ENCODE measurements at regions not wholly inside any gene's neighbourhood (a gene's known extent, or its start where the extent isn't known, plus 50 kb on each side); places are given as distances from the start of the nearest gene placed in this dataset.
"Not testable (repeated sequence)": the region's sequence is repeated elsewhere in the genome, so short reads cannot be mapped to it uniquely, and the experiment has no call there.

DNA sequence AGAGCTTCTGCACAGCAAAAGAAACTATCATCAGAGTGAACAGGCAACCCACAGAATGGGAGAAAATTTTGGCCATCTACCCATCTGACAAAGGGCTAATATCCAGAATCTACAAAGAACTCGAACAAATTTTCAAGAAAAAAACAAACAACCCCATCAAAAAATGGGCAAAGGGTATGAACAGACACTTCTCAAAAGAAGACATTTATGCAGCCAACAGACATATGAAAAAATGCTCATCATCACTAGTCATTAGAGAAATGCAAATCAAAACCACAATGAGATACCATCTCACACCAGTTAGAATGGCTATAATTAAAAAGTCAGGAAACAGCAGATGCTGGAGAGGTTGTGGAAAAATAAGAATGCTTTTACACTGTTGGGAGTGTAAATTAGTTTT, 340.6 kb downstream of the TFAP2B start:
- DNase-seq: not testable (repeated sequence)

DNA sequence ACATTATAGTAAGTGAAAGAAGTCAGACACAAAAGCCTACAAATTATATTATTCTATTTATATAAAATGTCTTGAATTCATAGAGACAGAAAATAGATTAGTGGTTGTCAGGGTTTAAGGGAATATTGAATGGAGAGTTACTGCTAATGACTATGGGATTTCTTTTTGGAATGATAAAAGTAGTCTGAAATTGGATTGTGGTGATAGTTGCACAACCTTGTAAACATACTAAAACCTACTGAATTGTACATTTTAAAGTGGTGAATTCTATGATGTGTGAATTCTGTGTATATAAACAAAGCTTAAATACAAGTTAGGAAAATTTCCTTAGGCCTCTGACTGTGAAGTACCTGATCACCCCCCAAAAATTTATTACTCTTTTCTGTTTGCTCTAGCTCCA, 343.1 kb downstream of the TFAP2B start:
- DNase-seq: no peak

DNA sequence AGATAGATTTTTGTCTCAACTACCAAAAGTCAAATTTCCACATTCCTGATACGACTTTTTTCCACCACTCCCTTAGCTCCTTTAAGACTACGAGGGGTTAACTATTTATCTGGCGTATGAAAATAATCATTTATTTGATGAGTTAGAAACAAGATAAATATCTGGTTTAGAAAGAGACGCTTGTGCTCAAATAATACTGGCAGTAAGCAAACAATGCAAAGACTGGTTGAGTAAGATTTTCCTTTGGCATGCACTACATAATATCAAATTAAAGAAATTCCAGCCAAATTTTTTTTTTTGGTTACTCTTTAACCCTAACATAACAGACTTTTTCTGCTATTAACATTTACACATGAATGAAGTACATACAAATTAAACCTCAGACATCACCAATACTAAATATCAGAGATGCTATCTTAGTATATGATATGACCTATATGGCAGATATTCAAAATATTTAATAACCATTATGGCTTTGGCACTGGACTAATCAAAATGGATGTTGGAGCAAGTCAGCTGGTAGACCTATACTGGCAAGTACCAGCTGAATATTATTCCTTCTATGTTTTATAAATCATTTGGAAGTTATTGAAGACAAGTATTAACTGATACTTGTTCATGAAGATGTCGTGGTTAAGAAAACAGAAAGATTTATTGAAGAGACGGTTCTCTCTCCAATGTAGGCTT, 345.3 kb downstream of the TFAP2B start:
- DNase-seq: no peak

DNA sequence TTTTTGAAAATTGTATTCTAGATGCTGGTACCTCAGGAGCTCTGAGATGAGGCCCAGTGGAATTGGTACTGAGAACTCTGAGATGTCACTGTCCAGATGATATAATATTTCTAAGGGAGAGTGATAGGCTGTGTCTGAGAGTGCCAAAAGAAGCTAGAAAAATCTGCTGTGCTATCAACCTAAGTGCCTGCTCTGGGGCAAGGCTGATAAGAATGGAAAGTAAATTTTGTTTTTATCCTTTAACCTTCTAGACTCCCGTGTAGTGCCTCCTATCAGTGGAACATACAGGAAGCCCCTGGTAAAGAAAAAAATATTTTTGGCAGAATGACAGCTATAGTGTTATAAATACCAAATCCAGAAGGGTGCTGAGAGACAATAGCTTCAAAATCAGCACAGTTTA, 348.2 kb downstream of the TFAP2B start:
- no peak for DNase-seq

DNA sequence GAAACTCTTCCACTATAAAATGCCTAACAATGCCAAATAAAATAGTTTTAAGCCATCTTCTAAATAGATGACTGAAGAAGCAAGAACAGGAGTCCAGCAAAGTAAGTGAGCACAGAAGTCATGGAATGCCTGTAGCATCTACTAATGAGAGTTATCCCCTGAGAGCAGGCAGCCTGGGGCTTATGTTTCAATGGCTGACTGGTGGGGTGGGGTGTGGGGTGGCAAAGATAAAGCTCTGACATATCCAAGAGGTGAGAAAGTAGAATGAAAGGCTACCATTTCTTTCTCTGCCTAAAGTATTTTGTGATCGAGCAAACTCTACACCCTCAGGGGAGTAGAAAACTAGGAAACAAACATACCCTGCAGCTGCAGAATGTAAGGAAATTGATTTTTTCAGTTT, 348.8 kb downstream of the TFAP2B start:
- DNase-seq: no peak

DNA sequence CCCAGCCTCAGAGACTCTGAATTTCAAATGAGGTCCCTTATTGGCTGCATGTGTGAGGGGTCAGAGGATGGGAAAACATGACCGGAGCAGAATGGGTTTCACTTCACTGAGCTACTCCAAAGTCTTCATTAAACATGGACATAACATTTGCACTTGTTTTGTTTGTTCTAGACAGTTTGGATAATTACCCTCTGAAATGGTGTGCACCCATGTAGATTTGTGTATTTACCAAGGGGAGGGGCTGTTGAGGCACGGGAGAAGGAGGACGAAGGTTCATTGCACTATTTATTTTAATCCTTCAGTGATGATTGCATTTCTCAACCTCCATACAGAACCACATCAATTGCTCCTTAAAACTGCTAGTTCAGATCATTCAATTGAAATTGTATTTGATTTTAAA, 364.2 kb downstream of the TFAP2B start:
- DNase-seq: no peak

DNA sequence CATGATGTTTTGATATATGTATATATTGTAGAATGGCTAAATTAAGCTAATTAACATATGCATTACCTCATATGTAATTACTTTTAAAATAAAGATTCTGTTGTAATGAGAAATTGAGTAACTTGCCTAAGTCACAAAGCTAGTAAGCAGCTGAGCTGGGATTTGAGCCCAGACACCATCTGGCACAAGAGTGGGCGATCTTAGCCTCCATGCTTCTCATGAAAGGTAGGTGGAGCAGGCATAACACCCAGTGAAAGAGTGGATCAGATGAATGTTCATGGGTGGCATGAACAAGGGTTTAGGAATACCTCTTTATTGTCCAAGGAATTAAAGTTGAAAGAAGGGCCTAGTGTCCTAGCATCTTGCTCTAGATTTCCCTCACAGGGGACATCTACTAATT, 365.4 kb downstream of the TFAP2B start:
- no peak for DNase-seq

DNA sequence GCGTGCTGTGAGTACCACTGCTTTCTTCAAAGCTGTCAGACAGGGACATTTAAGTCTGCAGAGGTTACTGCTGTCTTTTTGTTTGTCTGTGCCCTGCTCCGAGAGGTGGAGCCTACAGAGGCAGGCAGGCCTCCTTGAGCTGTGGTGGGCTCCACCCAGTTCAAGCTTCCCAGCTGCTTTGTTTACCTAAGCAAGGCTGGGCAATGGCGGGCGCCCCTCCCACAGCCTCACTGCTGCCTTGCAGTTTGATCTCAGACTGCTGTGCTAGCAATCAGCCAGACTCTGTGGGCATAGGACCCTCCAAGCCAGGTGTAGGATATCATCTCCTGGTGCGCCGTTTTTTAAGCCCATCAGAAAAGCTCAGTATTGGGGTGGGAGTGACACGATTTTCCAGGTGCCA, 374.5 kb downstream of the TFAP2B start:
- not testable (repeated sequence) for DNase-seq

DNA sequence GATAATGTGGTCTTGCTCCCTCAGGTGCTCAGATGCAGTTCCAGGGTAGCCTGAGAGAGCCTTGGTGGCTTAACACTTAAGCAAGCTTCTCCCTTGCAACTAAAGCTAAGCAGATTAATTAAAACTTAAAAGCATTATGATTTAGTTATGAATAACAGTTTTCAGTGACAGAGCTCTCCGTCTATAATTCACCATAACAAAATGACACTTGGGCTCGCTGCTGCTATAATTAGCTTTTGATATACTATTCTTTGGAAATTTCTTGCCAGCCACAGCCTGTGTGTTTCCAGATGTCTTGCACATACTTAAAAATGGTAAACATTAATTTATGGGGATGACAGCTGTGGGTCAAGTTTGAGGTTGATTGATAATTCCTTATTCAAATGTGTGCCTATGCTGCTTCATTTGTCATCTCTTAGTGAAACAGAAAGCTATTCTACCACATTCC, 380.5 kb downstream of the TFAP2B start:
- DNase-seq: no peak

DNA sequence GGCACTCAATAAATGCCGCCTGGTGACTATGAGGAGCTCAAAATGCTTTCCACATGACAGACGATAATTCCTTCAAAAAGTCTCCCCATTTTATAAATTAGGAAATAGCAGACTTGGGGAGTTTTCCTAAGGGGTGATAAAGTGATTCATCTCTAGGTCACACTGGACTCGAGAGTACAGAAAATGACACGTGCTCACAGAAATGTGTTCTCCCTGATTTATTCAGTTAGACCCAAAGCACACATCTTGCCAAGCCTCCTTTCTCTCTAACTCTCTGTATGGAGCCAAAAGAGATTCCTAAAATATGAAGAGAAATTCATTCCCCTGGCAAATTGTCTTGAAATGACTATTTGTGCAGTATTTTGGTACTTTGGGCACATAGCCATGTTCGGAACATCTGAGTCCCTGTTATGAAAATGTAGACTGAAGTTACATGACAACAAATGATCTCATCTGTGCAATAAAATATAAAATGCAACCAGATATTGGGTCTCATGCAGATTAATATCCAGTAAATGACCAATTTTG, 381.1 kb downstream of the TFAP2B start:
- DNase-seq: no peak

DNA sequence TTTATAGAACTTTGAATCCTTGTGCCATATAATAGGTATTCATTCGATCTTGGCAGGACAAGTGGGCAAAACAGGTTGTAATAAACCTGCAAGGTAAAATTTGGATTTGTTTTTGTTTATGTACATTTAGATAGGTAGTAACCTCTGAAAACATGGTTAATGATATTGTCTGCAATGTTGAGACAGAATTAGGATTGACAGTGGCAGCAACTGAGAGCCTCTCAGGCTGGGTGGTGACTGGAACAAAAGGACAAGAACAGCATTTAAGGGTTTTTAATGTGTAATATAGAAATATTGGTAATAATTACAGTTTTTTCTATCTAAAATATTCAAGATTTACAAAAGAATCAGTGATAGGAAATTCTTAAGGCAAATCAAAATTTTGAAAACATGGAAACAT, 382.0 kb downstream of the TFAP2B start:
- no peak for DNase-seq

DNA sequence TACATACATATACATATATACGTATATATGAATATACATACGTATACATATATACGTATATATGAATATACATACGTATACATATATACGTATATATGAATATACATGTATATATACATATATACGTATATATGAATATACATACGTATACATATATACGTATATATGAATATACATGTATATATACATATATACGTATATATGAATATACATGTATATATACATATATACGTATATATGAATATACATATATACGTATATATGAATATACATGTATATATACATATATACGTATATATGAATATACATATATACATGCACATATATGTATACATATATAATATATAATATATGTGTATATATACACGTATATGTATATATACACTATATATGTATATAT, 384.0 kb downstream of the TFAP2B start:
- not testable (repeated sequence) for DNase-seq

DNA sequence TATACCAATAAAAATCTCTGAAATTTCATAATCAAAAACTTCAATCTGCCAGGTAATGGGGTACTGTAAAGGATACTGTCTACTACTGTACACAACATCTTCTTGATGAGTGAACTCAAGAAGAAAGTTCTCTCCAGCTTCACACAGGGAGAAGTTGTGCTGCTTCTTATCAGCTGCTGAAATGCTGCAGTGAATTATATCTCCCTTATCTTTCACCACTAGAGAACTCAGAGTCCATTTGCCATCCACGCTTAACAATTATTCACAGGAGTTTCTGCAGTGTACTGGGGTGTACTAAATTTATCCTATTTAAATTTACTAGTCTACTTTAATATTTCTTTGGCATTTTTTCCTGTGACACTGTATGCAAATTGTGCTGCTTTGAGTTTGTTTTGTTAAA, 384.8 kb downstream of the TFAP2B start:
- no peak for DNase-seq

DNA sequence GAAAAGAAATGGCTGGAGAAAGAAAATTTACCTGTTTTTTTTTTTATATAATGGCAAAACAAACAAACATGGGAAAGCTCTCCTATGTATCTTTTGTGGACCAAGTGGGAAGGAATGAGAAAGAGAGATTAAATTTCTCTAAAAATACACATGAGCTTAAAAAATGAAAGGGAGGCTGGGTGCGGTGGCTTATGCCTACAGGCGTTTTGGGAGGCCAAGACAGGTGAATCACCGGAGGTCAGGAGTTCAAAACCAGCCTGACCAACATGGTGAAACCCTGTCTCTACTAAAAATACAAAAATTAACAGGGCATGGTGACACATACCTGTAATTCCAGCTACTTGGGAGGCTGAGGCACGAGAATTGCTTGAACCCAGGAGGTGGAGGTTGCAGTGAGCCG, 388.0 kb downstream of the TFAP2B start:
- DNase-seq: not testable (repeated sequence)

DNA sequence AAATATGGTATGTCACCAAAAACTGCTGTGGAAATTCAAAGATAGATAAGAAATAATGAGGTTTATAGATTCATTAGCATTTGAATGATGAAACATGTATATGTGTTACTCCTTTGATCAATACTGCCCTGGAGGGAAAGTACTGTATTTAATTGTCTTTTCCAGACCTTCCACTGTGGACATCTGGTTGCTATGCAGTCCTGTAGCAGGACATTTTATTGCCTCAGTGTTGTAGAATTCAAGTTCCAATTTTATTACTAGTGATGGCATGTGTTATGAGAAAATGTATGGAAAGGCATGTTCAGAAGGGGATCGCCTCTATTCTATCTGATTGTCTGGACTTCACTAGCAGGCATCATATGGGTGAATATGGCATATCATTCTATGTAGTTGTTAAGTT, 391.0 kb downstream of the TFAP2B start:
- no peak for DNase-seq

DNA sequence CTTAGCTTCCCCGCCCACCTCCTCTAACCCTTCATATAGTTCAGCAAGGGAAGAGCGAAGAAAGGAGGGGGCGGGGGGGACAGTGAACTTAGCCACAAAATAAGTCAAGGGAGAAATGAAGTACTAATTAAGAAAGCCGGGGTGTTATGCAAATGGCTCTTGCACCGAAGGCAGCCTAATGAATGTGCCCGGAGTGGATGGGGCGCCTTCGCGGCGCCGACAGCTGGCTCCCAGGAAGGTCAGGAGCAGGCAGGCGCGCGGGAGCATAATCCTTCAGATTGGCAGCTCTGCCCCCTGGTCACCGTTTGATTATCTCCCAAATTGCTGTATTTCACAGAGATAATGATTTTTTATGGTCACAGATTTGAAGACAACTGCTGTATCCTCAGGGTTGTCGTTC, 395.1 kb downstream of the TFAP2B start:
- DNase-seq: no peak

DNA sequence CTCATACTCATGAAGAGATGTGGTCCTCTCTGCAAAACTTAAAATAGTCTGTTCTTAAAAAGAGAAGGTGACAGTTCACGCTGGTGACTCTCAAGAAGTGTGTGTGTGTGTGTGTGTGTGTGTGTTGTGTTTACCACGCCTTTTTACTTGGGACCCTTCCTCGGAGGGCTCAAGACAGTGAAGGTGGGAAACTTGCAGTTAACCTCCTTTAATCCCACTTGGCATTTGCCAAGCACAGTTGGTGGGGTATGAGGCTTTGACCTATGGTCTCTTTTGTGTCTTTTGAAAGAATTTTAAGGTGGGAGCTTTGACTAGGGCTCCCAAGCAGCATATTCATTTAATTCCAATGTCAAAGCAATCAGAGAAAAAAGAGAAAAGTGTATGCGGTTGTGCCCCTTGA, 395.8 kb downstream of the TFAP2B start:
- DNase-seq: no peak

DNA sequence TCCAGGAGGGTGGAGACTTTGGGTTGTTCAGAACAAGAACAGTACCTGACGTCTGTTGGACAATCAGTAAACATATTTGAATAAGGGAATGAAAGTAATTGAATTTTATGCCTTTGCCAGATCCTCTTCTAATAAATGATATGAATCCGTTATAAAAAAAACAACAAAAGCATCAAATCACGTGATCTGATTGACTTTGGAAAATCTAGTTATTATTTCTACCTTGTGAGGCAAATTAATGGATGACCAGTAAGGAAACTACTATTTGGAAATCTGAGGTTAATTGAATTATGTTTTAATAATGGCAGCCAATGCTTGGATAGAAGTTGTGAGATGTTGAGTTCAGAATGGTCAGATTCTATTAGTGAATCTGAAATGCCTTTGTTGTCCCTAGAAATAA, 399.5 kb downstream of the TFAP2B start:
- no peak for DNase-seq

DNA sequence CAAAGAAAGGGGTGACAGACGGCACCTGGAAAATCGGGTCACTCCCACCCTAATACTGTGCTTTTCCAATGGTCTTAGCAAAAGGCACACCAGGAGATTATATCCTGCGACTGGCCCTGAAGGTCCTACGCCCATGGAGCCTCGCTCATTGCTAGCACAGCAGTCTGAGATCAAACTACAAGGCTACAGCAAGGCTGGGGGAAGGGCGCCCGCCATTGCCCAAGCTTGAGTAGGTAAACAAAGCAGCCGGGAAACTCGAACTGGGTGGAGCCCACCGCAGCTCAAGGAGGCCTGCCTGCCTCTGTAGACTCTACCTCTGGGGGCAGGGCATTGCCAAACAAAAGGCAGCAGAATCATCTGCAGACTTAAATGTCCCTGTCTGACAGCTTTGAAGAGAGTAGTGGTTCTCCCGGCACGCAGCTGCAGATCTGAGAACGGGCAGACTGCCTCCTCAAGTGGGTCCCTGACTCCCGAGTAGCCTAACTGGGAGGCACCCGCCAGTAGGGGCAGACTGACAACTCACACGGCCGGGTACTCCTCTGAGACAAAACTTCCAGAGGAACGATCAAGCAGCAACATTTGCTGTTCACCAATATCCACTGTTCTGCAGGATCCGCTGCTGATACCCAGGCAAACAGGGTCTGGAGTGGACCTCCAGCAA, 406.0 kb downstream of the TFAP2B start:
- DNase-seq: not testable (repeated sequence)

DNA sequence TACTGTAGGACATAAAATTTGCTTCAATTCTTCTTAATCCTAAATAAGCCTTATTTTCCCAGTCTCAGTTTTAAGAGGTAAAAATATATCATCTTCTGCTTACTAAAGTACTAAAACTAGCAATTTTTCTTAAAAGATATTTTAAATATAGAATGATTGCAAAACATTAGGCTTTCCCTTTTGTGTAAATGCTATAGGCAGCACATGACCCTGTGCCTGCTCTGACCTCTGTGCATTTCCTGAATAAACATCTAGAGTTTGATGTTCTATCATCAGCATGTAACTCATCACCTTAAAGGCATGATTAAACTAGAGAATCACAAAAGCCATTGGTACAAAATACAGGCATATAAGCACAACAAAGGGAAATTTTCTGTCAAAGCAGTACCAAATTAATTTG, 422.7 kb downstream of the TFAP2B start:
- DNase-seq: peak; percentile 54

DNA sequence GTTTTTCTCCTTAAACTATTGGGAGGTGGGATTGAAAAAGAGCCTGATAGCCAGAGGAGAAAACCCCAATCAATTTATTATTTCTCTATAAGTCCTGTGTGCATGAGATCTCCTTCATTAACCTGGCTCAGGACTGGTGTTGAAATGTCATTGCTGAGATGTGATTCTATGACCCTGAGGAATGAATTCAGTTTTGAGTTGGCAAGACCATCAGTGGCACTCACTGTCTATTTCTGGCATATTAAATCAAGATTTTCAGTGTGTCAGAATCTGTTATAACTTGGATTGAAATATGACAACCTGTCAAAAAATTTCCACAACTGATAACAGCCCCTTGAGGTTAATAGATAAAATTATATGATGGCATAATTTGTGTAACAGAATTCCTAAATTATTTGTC, 431.1 kb downstream of the TFAP2B start:
- DNase-seq: no peak

DNA sequence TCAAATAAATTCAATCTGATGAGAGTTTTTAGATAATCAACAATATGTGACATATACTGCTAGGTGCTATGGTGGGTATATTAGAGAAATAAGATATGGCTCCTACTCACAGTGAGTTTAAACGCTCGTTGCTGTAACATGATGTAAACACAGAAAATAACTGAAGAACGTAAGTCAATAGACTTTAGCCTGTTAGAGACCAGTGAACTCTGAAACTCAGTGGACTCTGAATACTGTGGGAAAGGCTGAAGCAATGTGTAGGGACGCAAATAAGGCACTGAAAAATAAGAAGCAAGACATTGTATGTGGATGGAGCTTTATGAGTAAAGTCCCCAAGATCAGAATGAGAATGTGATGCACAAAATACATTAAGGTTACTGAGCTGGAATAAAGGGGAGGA, 431.6 kb downstream of the TFAP2B start:
- no peak for DNase-seq

DNA sequence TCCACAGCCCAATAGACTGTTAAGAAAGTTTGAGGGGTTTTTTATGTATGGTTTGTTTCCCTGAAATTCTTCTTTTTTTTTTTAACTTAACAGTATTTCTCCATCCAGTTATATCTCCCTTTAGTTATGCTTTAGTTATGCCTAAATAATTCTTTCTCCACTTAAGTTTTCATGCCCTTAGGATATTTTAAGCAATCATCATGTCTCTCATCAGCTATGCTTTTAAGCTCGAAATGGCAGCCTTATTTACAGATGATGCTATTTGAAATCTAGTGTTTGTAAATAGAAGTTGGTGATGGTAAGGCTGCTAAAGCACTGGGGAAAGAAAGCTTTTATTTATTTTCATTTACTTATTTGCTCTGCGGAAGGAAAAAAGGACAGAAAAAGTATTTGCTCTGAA, 439.3 kb downstream of the TFAP2B start:
- DNase-seq: no peak

DNA sequence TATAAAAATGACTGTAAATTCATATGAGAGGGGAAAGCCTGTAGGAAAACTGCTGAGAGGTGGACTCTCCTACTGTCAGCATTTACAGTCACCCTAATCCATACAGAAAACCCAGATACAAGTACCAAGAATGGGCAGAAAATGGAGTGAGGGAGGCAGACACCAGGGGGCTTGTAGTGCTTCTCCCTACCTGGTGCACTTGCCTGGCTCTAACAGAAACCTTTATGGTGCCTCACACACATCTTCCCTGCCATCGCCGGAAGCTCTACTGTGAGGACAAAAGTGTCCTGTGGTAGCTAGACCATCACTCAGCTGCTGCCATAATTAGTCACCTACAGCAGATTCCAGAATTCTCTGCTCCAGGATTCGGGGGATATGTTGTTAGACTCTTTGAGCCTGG, 441.3 kb downstream of the TFAP2B start:
- no peak for DNase-seq

DNA sequence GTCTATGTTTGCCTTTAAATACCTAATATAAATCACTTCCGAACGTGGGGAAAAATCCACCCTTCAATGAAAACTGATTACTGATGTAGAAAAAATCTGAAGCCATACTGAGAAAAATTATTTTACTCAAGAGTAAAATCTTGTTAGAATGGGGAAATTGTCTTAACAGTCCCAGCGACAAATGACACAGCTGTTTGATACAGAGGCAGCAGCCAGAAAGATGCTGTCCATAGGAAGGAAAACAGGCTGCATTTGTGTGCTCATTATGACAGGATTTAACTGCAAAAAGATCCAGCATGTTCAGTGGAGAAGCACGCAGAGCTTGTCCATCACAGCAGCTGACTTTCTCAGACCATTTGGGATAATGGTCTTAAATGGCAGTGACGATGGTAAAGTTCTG, 443.0 kb downstream of the TFAP2B start:
- DNase-seq: no peak
